PC-9 (cell line): ENCODE measurements at regions not wholly inside any gene's neighbourhood (a gene's known extent, or its start where the extent isn't known, plus 50 kb on each side); places are given as distances from the start of the nearest gene placed in this dataset.

ENCODE experiments used
- EZH2 ChIP-seq: fragments of 200-600 bp; sonication (generic); IDR thresholded peaks from 2 replicates; pipeline ENCODE4 v1.8.0; 2017; ENCODE audit warnings: antibody characterized with exemption, low read depth
- TF ChIP-seq, protein P1 (sequence below): fragments of 200-600 bp; sonication (generic); conservative IDR thresholded peaks from 2 replicates; pipeline ENCODE4 v1.6.1; 2017; ENCODE audit warnings: mixed run types, antibody characterized with exemption, mild to moderate bottlenecking, moderate library complexity

DNA sequence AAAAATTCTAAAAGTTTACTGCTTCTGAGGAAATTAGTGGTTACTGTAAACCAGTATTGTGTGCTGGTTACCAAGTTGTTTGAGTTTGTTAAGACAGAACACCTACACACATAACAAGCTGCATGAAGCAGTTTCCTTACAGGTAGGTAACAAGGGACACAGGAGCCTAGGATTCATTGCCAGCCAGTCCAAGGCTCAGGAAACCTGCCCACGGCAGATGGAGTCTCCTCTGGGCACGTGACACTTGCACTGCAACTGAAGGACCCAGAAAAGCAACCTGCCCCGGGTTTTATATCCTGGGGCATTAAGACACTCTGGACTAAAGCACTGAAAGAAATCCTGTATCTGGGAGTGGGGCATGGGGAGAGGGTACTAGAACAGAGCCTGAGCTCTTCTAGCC lies 639.3 kb downstream of the ADCYAP1 start:
- TF ChIP-seq, protein P1, sequence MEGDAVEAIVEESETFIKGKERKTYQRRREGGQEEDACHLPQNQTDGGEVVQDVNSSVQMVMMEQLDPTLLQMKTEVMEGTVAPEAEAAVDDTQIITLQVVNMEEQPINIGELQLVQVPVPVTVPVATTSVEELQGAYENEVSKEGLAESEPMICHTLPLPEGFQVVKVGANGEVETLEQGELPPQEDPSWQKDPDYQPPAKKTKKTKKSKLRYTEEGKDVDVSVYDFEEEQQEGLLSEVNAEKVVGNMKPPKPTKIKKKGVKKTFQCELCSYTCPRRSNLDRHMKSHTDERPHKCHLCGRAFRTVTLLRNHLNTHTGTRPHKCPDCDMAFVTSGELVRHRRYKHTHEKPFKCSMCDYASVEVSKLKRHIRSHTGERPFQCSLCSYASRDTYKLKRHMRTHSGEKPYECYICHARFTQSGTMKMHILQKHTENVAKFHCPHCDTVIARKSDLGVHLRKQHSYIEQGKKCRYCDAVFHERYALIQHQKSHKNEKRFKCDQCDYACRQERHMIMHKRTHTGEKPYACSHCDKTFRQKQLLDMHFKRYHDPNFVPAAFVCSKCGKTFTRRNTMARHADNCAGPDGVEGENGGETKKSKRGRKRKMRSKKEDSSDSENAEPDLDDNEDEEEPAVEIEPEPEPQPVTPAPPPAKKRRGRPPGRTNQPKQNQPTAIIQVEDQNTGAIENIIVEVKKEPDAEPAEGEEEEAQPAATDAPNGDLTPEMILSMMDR = no peak
- TF ChIP-seq EZH2 = no peak
